RPMI7951 (cell line): ENCODE measurements at regions not wholly inside any gene's neighbourhood (a gene's known extent, or its start where the extent isn't known, plus 50 kb on each side); places are given as distances from the start of the nearest gene placed in this dataset.
A peak's percentile ranks its signal among the peaks of the same experiment; 100 is the strongest.
"Not testable (repeated sequence)": the region's sequence is repeated elsewhere in the genome, so short reads cannot be mapped to it uniquely, and the experiment has no call there.

Experiments
- DNase-seq: peaks from one replicate; pipeline ENCODE4 v3.0.0-alpha.2; 2012; ENCODE audit warnings: low read depth

GRCh38 chr17:12195418-12195817 lies 174.7 kb downstream of the MAP2K4 start:
- DNase-seq = no peak

- DNase-seq = no peak
Observed at GRCh38 chr17:12201294-12201880, 180.7 kb downstream of the MAP2K4 start.

- no peak for DNase-seq
Observed at GRCh38 chr17:12209632-12210191, 189.0 kb downstream of the MAP2K4 start.

GRCh38 chr17:12220714-12221439 lies 200.2 kb downstream of the MAP2K4 start:
- not testable (repeated sequence) for DNase-seq

GRCh38 chr17:12222392-12222791 lies 201.7 kb downstream of the MAP2K4 start:
- DNase-seq = no peak

GRCh38 chr17:12227547-12227946 lies 206.9 kb downstream of the MAP2K4 start:
- no peak for DNase-seq

- DNase-seq = no peak
Observed at GRCh38 chr17:12229335-12229734, 208.7 kb downstream of the MAP2K4 start.

- DNase-seq = no peak
Observed at GRCh38 chr17:12230481-12231354, 210.0 kb downstream of the MAP2K4 start.

GRCh38 chr17:12231355-12231682 lies 210.6 kb downstream of the MAP2K4 start:
- no peak for DNase-seq

- DNase-seq = not testable (repeated sequence)
Observed at GRCh38 chr17:12239021-12239420, 218.3 kb downstream of the MAP2K4 start.

- DNase-seq = no peak
Observed at GRCh38 chr17:12242345-12242954, 221.8 kb downstream of the MAP2K4 start.

GRCh38 chr17:12247761-12248160 lies 227.1 kb downstream of the MAP2K4 start:
- no peak for DNase-seq

GRCh38 chr17:12250973-12251372 lies 230.3 kb downstream of the MAP2K4 start:
- no peak for DNase-seq

- no peak for DNase-seq
Observed at GRCh38 chr17:12252462-12252861, 231.8 kb downstream of the MAP2K4 start.

- no peak for DNase-seq
Observed at GRCh38 chr17:12254460-12254859, 233.8 kb downstream of the MAP2K4 start.

GRCh38 chr17:12256380-12256995 lies 235.8 kb downstream of the MAP2K4 start:
- DNase-seq = peak; percentile 43

- DNase-seq = no peak
Observed at GRCh38 chr17:12257176-12257575, 236.5 kb downstream of the MAP2K4 start.

- DNase-seq = no peak
Observed at GRCh38 chr17:12261354-12261753, 240.7 kb downstream of the MAP2K4 start.

GRCh38 chr17:12269751-12270150 lies 249.1 kb downstream of the MAP2K4 start:
- DNase-seq = no peak

- DNase-seq = no peak
Observed at GRCh38 chr17:12277827-12278226, 257.1 kb downstream of the MAP2K4 start.

- no peak for DNase-seq
Observed at GRCh38 chr17:12282056-12282455, 261.4 kb downstream of the MAP2K4 start.

GRCh38 chr17:12287953-12288352 lies 267.3 kb downstream of the MAP2K4 start:
- DNase-seq = no peak
